ENCODE measurements at regions not wholly inside any gene's neighbourhood (a gene's known extent, or its start where the extent isn't known, plus 50 kb on each side); places are given as distances from the start of the nearest gene placed in this dataset.

DNA sequence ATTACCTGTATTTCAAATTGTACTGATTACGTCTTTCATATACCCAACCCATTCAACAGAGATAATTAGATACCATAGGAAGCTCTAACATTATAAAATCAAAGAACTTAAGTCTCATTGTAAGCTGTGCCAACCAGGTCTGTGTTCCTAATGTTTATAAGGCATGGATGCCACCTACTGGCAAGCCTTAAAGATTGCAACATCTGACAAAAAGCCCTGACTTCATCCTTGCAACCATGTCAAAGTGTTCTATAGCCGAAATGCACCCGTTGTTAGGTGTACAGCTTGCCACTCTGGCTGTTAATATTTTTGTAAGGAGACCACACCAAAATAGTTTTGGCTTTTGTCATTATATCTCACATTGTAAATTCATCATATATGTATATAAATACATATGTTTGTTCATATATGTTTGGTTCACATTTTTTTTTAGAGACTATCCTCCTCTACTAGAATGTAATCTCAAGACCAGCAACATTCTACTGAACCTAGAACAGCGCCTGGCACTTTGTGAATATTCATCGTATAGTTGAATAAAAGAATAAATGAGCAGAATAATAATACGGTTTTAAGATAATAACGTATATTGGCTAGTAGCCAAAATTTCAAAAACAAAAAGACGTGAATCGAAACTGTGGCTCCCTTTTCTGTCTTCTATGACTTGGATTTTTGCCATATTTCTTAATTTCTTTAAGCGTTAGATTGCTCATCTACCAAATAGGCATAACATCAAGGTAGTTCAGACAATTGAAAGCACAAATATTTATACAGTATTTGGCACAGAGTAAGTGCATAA, 258.1 kb downstream of the TBL1XR1 start:
- H3K36me3 ChIP-seq (ENCODE audit: control insufficient read depth, insufficient read depth, low read length): no peaks in the 10 kb centered on the region
- peak; percentile 77 for TF ChIP-seq CTCF (IDR thresholded peaks at IDR 0.05; ENCODE audit: insufficient read depth, low read length, poor library complexity, severe bottlenecking)
- no peak overlapping the region for H3K4me3 ChIP-seq (replicated peaks; ENCODE audit: low read depth, low read length)
- H3K27me3 ChIP-seq (replicated peaks; ENCODE audit: control insufficient read depth, insufficient read depth, low read length): no peaks in the 10 kb centered on the region
- DNase-seq (ENCODE audit: extremely low read depth, insufficient read length): peak; percentile 30

DNA sequence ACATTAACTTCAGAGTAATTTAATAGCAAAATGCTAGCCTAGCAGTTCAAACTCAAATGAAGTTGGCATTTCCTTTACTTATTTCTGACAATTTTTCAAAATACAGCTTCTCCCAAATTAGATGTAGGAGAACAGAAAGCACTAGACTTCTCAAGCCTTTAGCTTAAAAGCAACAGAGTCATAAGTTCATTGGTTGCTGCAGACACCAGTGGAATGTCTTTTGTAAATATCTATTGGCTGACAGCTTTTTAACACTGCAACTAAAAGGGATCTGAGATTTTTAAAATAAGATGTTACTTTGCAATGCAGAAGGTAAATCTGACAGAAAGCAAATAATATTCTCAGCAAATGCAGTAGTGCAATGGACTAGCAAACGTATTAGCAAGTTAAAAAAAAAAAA, 259.3 kb downstream of the TBL1XR1 start:
- DNase-seq (ENCODE audit: extremely low read depth, insufficient read length): no peak
- Histone ChIP-seq H3K36me3 (ENCODE audit: control insufficient read depth, insufficient read depth, low read length) (no peaks in the 10 kb centered on the region), H3K27me3 (replicated peaks; ENCODE audit: control insufficient read depth, insufficient read depth, low read length) (no peaks in the 10 kb centered on the region), H3K4me3 (replicated peaks; ENCODE audit: low read depth, low read length) (no peak overlapping the region)
- no peak for TF ChIP-seq CTCF (IDR thresholded peaks at IDR 0.05; ENCODE audit: insufficient read depth, low read length, poor library complexity, severe bottlenecking)

DNA sequence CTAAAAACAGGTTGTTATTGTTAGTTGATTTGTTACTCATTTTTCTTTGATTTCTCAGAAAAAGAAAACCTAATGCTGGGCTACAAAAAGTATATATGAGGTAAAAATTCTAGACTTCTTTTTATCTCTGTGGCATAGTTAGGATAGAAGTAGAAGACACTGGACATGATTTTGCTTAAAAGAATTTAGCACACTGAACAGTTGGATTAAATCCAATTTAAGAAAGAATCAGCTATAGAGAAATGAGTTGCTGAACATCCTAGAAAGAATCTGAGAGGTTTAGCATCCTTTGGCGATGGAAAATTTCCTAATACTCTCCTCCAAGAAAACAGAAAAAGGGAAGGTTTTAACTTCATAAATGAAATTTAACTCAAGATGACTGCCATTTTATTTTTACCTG, 259.7 kb downstream of the TBL1XR1 start:
- Histone ChIP-seq H3K4me3 (replicated peaks; ENCODE audit: low read depth, low read length) (no peak overlapping the region), H3K27me3 (replicated peaks; ENCODE audit: control insufficient read depth, insufficient read depth, low read length) (no peaks in the 10 kb centered on the region), H3K36me3 (ENCODE audit: control insufficient read depth, insufficient read depth, low read length) (no peaks in the 10 kb centered on the region)
- DNase-seq (ENCODE audit: extremely low read depth, insufficient read length): no peak
- TF ChIP-seq CTCF (IDR thresholded peaks at IDR 0.05; ENCODE audit: insufficient read depth, low read length, poor library complexity, severe bottlenecking): no peak

GRCh38 chr3:176935194-176935888, 261.9 kb downstream of the TBL1XR1 start:
- Histone ChIP-seq H3K36me3 (ENCODE audit: control insufficient read depth, insufficient read depth, low read length) (no peaks in the 10 kb centered on the region), H3K27me3 (replicated peaks; ENCODE audit: control insufficient read depth, insufficient read depth, low read length) (no peaks in the 10 kb centered on the region), H3K4me3 (replicated peaks; ENCODE audit: low read depth, low read length) (no peak overlapping the region)
- no peak for DNase-seq (ENCODE audit: extremely low read depth, insufficient read length)
- TF ChIP-seq CTCF (IDR thresholded peaks at IDR 0.05; ENCODE audit: insufficient read depth, low read length, poor library complexity, severe bottlenecking): no peak

DNA sequence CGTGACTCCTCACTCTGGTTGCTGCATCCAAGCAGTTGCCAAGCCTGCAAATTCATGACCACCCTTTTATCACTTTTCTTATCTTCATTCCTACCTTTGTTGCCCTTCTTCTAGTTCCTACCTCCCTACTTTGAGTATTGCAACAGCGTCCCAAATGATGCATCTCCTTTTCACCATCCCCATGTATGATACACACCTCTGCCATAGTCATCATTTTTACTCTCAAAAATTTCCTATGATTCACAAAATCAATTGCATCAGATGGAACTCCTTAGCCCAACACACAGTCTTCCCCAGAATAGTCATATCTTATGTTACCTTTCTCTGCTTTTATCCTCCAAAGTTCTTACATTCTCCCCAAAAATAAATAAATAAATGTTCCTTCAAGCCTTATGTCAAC, 262.6 kb downstream of the TBL1XR1 start:
- Histone ChIP-seq H3K36me3 (ENCODE audit: control insufficient read depth, insufficient read depth, low read length) (no peaks in the 10 kb centered on the region), H3K4me3 (replicated peaks; ENCODE audit: low read depth, low read length) (no peak overlapping the region), H3K27me3 (replicated peaks; ENCODE audit: control insufficient read depth, insufficient read depth, low read length) (no peaks in the 10 kb centered on the region)
- no peak for DNase-seq (ENCODE audit: extremely low read depth, insufficient read length)
- no peak for TF ChIP-seq CTCF (IDR thresholded peaks at IDR 0.05; ENCODE audit: insufficient read depth, low read length, poor library complexity, severe bottlenecking)
